H1 (cell line): ENCODE measurements at regions not wholly inside any gene's neighbourhood (a gene's known extent, or its start where the extent isn't known, plus 50 kb on each side); places are given as distances from the start of the nearest gene placed in this dataset.

Source experiments
- CTCF ChIA-PET: fragments of 300-600 bp; sonication (Branson Sonifier 250); formaldehyde crosslinking; loops from one replicate; lab custom pipeline; 2021; ENCODE audit not compliant: partially characterized antibody; lab: Charles Lee
- POLR2A ChIA-PET: fragments of 300-600 bp; sonication (Branson Sonifier 250); formaldehyde crosslinking; loops from one replicate; lab custom pipeline; 2021; ENCODE audit warnings: inconsistent platforms; ENCODE audit not compliant: partially characterized antibody; lab: Charles Lee
- DNase-seq, 2 experiments: peaks; one replicate each; pipeline versions ENCODE4 v3.0.0 to v3.0.0-alpha.2; 2010 to 2022; ENCODE audit warnings: low spot score in 2 of 2, low read depth in 1 of 2, mixed read lengths in 1 of 2
- FAIRE-seq: peaks from 2 replicates; lab custom pipeline; 2011; peaks lifted over from hg19 to GRCh38; lab: Jason Lieb, UNC
- H2AFZ ChIP-seq: 2 replicates; pipeline ENCODE4 v1.8.1; 2012; ENCODE audit warnings: low read length, inconsistent platforms
- H2AK5ac ChIP-seq: 2 replicates; pipeline ENCODE4 v1.6.1; 2013; ENCODE audit warnings: low read depth, low read length
- H2BK120ac ChIP-seq: replicated peaks from 2 replicates; pipeline ENCODE3; 2013; ENCODE audit warnings: low read depth, low read length, inconsistent platforms
- H2BK12ac ChIP-seq: 2 replicates; pipeline ENCODE4 v1.6.1; 2013; ENCODE audit warnings: low read depth, low read length
- H2BK15ac ChIP-seq: 2 replicates; pipeline ENCODE4 v1.6.1; 2013; ENCODE audit warnings: low read length
- H2BK20ac ChIP-seq: 2 replicates; pipeline ENCODE4 v1.6.1; 2013; ENCODE audit warnings: low read length
- H2BK5ac ChIP-seq: 2 replicates; pipeline ENCODE4 v1.6.1; 2013; ENCODE audit warnings: low read depth, low read length
- H3K14ac ChIP-seq: 2 replicates; pipeline ENCODE4 v1.6.1; 2013; ENCODE audit warnings: inconsistent platforms; ENCODE audit not compliant: insufficient read length
- H3K18ac ChIP-seq: 2 replicates; pipeline ENCODE4 v1.6.1; 2013; ENCODE audit warnings: low read length; ENCODE audit errors: extremely low read depth
- H3K23ac ChIP-seq: 2 replicates; pipeline ENCODE4 v1.6.1; 2013; ENCODE audit warnings: inconsistent platforms; ENCODE audit not compliant: insufficient read length
- H3K23me2 ChIP-seq: 2 replicates; pipeline ENCODE4 v1.6.1; 2013; ENCODE audit warnings: low read depth, low read length
- H3K27ac ChIP-seq: 2 replicates; pipeline ENCODE4 v1.6.1; 2011; ENCODE audit warnings: low read depth, low read length, inconsistent platforms
- H3K27me3 ChIP-seq, 4 experiments: replicated peaks in 1 of 4; 1 replicate in 1 of 4; 2 replicates in 3 of 4; pipeline versions ENCODE4 v1.6.1 to v1.8.1; 2011 to 2013; ENCODE audit warnings: low read length in 3 of 4, mild to moderate bottlenecking in 3 of 4, inconsistent platforms in 2 of 4, mixed read lengths in 2 of 4, moderate library complexity in 1 of 4; ENCODE audit not compliant: control insufficient read depth in 3 of 4, insufficient read depth in 3 of 4; ENCODE audit errors: extremely low read depth in 1 of 4
- H3K36me3 ChIP-seq, 4 experiments: 2 replicates each; pipeline versions ENCODE4 v1.6.1 to v1.8.1; 2011 to 2013; ENCODE audit warnings: mild to moderate bottlenecking in 4 of 4, low read length in 3 of 4, moderate library complexity in 2 of 4, control low read depth in 1 of 4, inconsistent platforms in 1 of 4; ENCODE audit not compliant: insufficient read depth in 4 of 4, control insufficient read depth in 2 of 4
- H3K4ac ChIP-seq: replicated peaks from 2 replicates; pipeline ENCODE3; 2013; ENCODE audit warnings: low read length, low read depth, mixed read lengths, inconsistent platforms; ENCODE audit not compliant: insufficient read length
- H3K4me1 ChIP-seq, 4 experiments: replicated peaks in 1 of 4; 1 replicate in 1 of 4; 2 replicates in 3 of 4; pipeline versions ENCODE4 v1.6.1 to v1.8.1; 2011 to 2013; ENCODE audit warnings: low read length in 3 of 4, inconsistent platforms in 2 of 4, mixed read lengths in 1 of 4; ENCODE audit not compliant: insufficient read depth in 4 of 4, control insufficient read depth in 3 of 4
- H3K4me2 ChIP-seq, 2 experiments: 2 replicates each; pipeline versions ENCODE4 v1.6.1 to v1.8.1; 2011 to 2013; ENCODE audit warnings: low read depth in 2 of 2, low read length in 2 of 2, control low read depth in 1 of 2, inconsistent platforms in 1 of 2, mild to moderate bottlenecking in 1 of 2; ENCODE audit not compliant: insufficient read depth in 1 of 2
- H3K4me3 ChIP-seq, 4 experiments: fragments of 200-600, 300-600 bp in 1 of 4; sonication (generic), shearing (Covaris generic), sonication (Bioruptor Twin) in 1 of 4; 2 replicates each; pipeline versions ENCODE4 v1.5.1 to v1.8.1; 2011 to 2016; ENCODE audit warnings: low read length in 4 of 4, low read depth in 3 of 4, control low read depth in 2 of 4, inconsistent platforms in 2 of 4, mild to moderate bottlenecking in 2 of 4, mixed read lengths in 1 of 4, moderate library complexity in 1 of 4; ENCODE audit not compliant: insufficient read depth in 2 of 4; ENCODE audit errors: extremely low read depth in 1 of 4
- H3K56ac ChIP-seq: replicated peaks from 2 replicates; pipeline ENCODE3; 2013; ENCODE audit warnings: low read depth, mild to moderate bottlenecking, mixed read lengths, low read length, inconsistent platforms; ENCODE audit not compliant: insufficient read length
- H3K79me1 ChIP-seq: 2 replicates; pipeline ENCODE4 v1.6.1; 2013; ENCODE audit warnings: low read depth, low read length, control low read depth
- H3K79me2 ChIP-seq, 2 experiments: 2 replicates each; pipeline versions ENCODE4 v1.6.1 to v1.8.1; 2012 to 2013; ENCODE audit warnings: low read length in 2 of 2, mild to moderate bottlenecking in 2 of 2, inconsistent platforms in 1 of 2; ENCODE audit not compliant: insufficient read depth in 2 of 2, control insufficient read depth in 1 of 2
- H3K9ac ChIP-seq, 4 experiments: replicated peaks in 1 of 4; 1 replicate in 1 of 4; 2 replicates in 3 of 4; pipeline versions ENCODE4 v1.6.1 to v1.8.1; 2011 to 2013; ENCODE audit warnings: low read depth in 3 of 4, low read length in 3 of 4, control low read depth in 2 of 4, mild to moderate bottlenecking in 2 of 4, moderate library complexity in 2 of 4, inconsistent platforms in 1 of 4; ENCODE audit errors: extremely low read depth in 1 of 4
- H3K9me3 ChIP-seq, 2 experiments: 2 replicates each; pipeline versions ENCODE4 v1.6.1 to v1.8.1; 2012 to 2013; ENCODE audit warnings: mild to moderate bottlenecking in 2 of 2, moderate library complexity in 2 of 2, control low read depth in 1 of 2, inconsistent platforms in 1 of 2, low read depth in 1 of 2, low read length in 1 of 2, mixed read lengths in 1 of 2; ENCODE audit not compliant: insufficient read depth in 2 of 2
- H4K20me1 ChIP-seq, 2 experiments: replicated peaks in 1 of 2; 2 replicates each; pipeline versions ENCODE3 to v1.8.1; 2011 to 2013; ENCODE audit warnings: inconsistent platforms in 2 of 2, low read length in 2 of 2, mild to moderate bottlenecking in 1 of 2; ENCODE audit not compliant: insufficient read depth in 2 of 2, control insufficient read depth in 1 of 2
- H4K5ac ChIP-seq: 2 replicates; pipeline ENCODE4 v1.6.1; 2013; ENCODE audit warnings: low read length, low read depth, mixed read lengths, inconsistent platforms; ENCODE audit not compliant: insufficient read length
- H4K8ac ChIP-seq: 2 replicates; pipeline ENCODE4 v1.8.0; 2013; ENCODE audit warnings: mild to moderate bottlenecking, moderate library complexity, low read length, inconsistent platforms; ENCODE audit not compliant: insufficient read depth; ENCODE audit errors: extremely low read depth
- H4K91ac ChIP-seq: replicated peaks from 2 replicates; pipeline ENCODE3; 2013; ENCODE audit warnings: low read length, mixed read lengths, inconsistent platforms; ENCODE audit not compliant: insufficient read length
- CBX5 ChIP-seq: fragments of 300-800, 300-1000 bp; sonication (generic); IDR thresholded peaks from 2 replicates; pipeline ENCODE4 v1.7.1; 2016; ENCODE audit warnings: antibody characterized with exemption, low read length, low read depth
- CEBPB ChIP-seq: IDR thresholded peaks from 2 replicates; pipeline ENCODE4 v1.6.1; 2012; ENCODE audit warnings: low read depth, low read length
- CREB1 ChIP-seq: IDR thresholded peaks from 2 replicates; pipeline ENCODE4 v1.6.1; 2012; ENCODE audit warnings: inconsistent platforms
- EZH2 ChIP-seq: fragments of 200-600 bp; sonication (generic); IDR thresholded peaks from 2 replicates; pipeline ENCODE4 v1.7.1; 2012; ENCODE audit warnings: low read depth, mild to moderate bottlenecking, moderate library complexity, low read length, inconsistent platforms; ENCODE audit not compliant: severe bottlenecking
- FOSL1 ChIP-seq: IDR thresholded peaks from 2 replicates; pipeline ENCODE4 v1.6.1; 2011; ENCODE audit warnings: mild to moderate bottlenecking, low read depth, low read length, moderate library complexity; ENCODE audit not compliant: insufficient read depth
- GABPA ChIP-seq: IDR thresholded peaks from 2 replicates; pipeline ENCODE4 v1.6.1; 2011; ENCODE audit warnings: mild to moderate bottlenecking, low read length, moderate library complexity, borderline replicate concordance; ENCODE audit not compliant: insufficient read depth
- JUND ChIP-seq: IDR thresholded peaks from 2 replicates; pipeline ENCODE4 v1.6.1; 2011; ENCODE audit warnings: mild to moderate bottlenecking, improper control_type of control experiment, low read length
- KDM4A ChIP-seq: IDR thresholded peaks from one replicate; pipeline ENCODE4 v1.7.1; 2012; ENCODE audit warnings: low read depth, mild to moderate bottlenecking, moderate library complexity, low read length, inconsistent platforms; ENCODE audit not compliant: severe bottlenecking
- NRF1 ChIP-seq: IDR thresholded peaks from 2 replicates; pipeline ENCODE4 v1.6.1; 2011; ENCODE audit warnings: mild to moderate bottlenecking, low read depth, low read length, improper control_type of control experiment
- RXRA ChIP-seq: IDR thresholded peaks from 2 replicates; pipeline ENCODE4 v1.6.1; 2011; ENCODE audit warnings: low read depth, mild to moderate bottlenecking, low read length, moderate library complexity; ENCODE audit not compliant: insufficient read depth
- SP2 ChIP-seq: IDR thresholded peaks from 2 replicates; pipeline ENCODE4 v1.6.1; 2012; ENCODE audit warnings: mild to moderate bottlenecking, low read length, inconsistent platforms
- SRF ChIP-seq: IDR thresholded peaks from 2 replicates; pipeline ENCODE4 v1.6.1; 2011; ENCODE audit warnings: mild to moderate bottlenecking, low read depth, low read length, moderate library complexity
- TBP ChIP-seq: IDR thresholded peaks from 2 replicates; pipeline ENCODE4 v1.6.1; 2011; ENCODE audit warnings: low read depth, low read length, improper control_type of control experiment
- YY1 ChIP-seq: IDR thresholded peaks from 2 replicates; pipeline ENCODE4 v1.6.1; 2011; ENCODE audit warnings: low read depth, mild to moderate bottlenecking, low read length
- WGBS, 2 experiments: shearing (Covaris generic) in 1 of 2; methylation state at CpG; one replicate each; pipeline versions ENCODE4 v1.1.6 to v1.1.7; 2013 to 2015; ENCODE audit warnings: low lambda C conversion rate in 2 of 2, mixed read lengths in 2 of 2, inconsistent platforms in 1 of 2, low coverage in 1 of 2, missing lambda C conversion rate in 1 of 2; ENCODE audit not compliant: insufficient replicate concordance in 2 of 2, insufficient coverage in 1 of 2, insufficient read length in 1 of 2; ENCODE audit errors: extremely low coverage in 1 of 2, missing lambda C conversion rate in 1 of 2; 5-methylcytosine and 5-hydroxymethylcytosine counted together
- TF ChIP-seq, protein P1 (sequence below): IDR thresholded peaks from 2 replicates; pipeline ENCODE4 v1.6.1; 2012; ENCODE audit warnings: inconsistent platforms

DNA sequence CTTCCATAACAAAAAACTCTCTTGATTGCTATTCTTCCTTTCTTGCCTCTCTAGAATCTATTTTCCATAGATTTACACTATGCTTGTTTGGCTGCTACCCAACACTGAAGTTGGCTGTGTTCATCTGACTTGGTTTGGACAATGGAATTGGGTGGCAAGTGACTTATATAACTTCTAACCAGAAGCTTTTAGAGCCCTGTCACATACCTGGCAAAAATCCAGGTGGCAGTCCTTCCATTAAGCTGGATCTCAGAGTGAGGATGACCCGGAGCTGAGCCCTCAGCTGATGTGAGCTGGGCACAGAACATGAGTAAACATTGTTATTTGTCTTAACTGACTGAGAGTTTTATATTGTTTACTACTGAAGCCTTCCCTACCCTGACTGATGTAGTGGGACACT, 225.7 kb downstream of the TLR4 start:
- DNase-seq, result no peak
- Histone ChIP-seq H3K9me3 (no peaks in the 10 kb centered on the region), H3K4ac (no peak overlapping the region), H4K20me1 (no peaks in the 10 kb centered on the region), H2AFZ (no peak overlapping the region), H4K8ac (no peak overlapping the region), H3K18ac (no peak overlapping the region), H3K4me1 (no peaks in the 10 kb centered on the region), H3K14ac (no peak overlapping the region), H2BK12ac (no peak overlapping the region), H2BK20ac (no peak overlapping the region), H4K91ac (no peak overlapping the region), H2BK15ac (no peak overlapping the region), H3K23ac (no peak overlapping the region), H3K4me3 (no peak overlapping the region), H3K4me2 (no peak overlapping the region), H2BK120ac (no peak overlapping the region), H3K36me3 (no peaks in the 10 kb centered on the region), H3K27me3 (no peaks in the 10 kb centered on the region), H3K27ac (no peak overlapping the region), H4K5ac (no peak overlapping the region), H3K23me2 (no peaks in the 10 kb centered on the region), H3K79me1 (no peaks in the 10 kb centered on the region), H2BK5ac (no peak overlapping the region), H2AK5ac (no peak overlapping the region), H3K9ac (no peak overlapping the region), H3K79me2 (no peaks in the 10 kb centered on the region), H3K56ac (no peak overlapping the region)
- WGBS, 2 experiments, result 100% methylated on average over 1 of the region's 1 CpG; no CpG with 5 or more reads in 1 of the 2 experiments
- ChIA-PET CTCF (interaction anchor here (0.6 to 1.1 kb wide), 3 partner anchors 58 to 145 kb away, joined by 3 read pairs; no protein-coding TSS in a partner anchor), POLR2A (no interaction called here)
- no peak for FAIRE-seq
- TF ChIP-seq JUND (no peak), GABPA (no peak), RXRA (no peak), KDM4A (no peak), CREB1 (no peak), NRF1 (no peak), CEBPB (no peak), CBX5 (no peak), EZH2 (no peak), SP2 (no peak), SRF (no peak), YY1 (no peak), TBP (no peak), FOSL1 (no peak)
- TF ChIP-seq, protein P1, sequence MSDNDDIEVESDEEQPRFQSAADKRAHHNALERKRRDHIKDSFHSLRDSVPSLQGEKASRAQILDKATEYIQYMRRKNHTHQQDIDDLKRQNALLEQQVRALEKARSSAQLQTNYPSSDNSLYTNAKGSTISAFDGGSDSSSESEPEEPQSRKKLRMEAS, result no peak
